ENCODE measurements at regions not wholly inside any gene's neighbourhood (a gene's known extent, or its start where the extent isn't known, plus 50 kb on each side); places are given as distances from the start of the nearest gene placed in this dataset.

DNA sequence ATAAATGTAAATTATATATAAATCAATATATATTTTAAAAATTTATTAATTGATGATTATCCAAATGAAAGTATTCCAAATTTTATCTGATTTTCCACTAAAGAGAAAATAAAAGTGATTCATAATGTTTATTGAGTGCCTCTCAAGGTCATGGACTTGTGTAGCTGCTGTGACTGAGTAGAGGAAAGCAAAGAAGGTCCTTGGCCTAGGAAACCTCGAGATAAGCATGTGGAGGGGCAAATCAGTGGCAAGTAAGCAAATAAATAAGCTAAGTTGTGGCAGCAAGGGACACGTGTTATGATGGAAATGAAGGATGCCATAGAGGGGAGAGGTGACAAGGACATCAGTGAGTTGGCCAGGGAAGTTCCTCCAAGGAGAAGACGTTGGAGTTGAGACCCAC, 866.1 kb upstream of the ID2 start:
- no peak for DNase-seq (ENCODE audit: low read depth)

GRCh38 chr2:7816233-7816632, 865.6 kb upstream of the ID2 start:
- no peak for DNase-seq (ENCODE audit: low read depth)

- DNase-seq (ENCODE audit: low read depth), result no peak
Measured at GRCh38 chr2:7816944-7817343, 864.9 kb upstream of the ID2 start.

GRCh38 chr2:7819316-7819715, 862.5 kb upstream of the ID2 start:
- DNase-seq (ENCODE audit: low read depth), result no peak

GRCh38 chr2:7819850-7820249, 862.0 kb upstream of the ID2 start:
- DNase-seq (ENCODE audit: low read depth), result no peak

DNA sequence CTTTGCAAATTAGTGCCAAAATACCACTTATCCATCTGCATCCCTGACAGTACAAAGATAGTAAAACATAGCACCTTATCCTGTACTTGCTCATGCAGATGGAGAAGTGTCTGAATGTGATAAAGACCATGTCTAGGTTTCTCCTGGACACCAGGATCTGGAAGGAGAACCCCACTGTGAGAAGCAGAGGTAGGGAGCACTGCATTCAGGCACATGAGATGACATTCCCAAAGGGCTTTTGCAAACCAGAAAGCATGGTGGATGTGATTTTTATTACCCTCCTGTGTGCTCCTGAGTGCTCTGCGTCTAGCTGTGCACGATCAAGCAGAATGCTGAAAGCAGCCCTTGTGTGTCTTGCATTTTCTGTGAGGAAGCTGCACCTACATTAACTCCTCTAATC, 857.6 kb upstream of the ID2 start:
- no peak for DNase-seq (ENCODE audit: low read depth)

DNA sequence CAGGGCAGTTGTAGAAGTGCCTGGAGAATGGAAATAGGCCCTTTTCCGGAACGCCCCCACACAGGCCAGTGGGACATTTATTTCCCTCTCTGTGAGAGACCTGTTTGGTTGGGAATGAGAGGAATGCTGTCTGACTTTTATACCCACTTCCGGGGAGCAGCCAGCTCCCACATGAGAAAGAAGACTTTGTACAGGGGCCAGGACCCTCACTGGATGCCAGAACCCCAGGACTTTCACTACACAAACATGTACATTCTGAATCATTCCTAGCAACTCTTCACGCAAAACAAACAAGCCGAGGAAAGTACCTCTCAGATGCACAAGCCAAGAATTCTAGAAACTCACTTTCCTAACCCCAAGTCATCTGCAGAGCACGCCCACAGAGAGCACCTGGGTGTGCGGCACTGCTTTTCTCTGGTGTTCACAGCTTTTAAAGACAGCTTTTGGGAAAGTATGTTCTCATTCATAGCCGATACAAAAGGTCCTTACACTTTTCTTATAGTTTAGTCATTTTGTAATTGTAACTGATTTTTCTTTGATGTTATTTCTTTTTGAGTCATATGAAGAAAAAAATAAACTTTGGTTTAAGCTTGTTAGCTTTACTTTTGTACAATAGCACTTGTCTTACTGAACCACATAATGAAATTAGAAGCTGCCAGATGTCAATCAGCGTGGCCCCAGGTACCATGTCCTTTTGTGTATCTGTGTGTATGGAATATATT, 856.1 kb upstream of the ID2 start:
- no peak for DNase-seq (ENCODE audit: low read depth)

- DNase-seq (ENCODE audit: low read depth), result no peak
Measured at GRCh38 chr2:7826656-7827055, 855.2 kb upstream of the ID2 start.

GRCh38 chr2:7829241-7829640, 852.6 kb upstream of the ID2 start:
- DNase-seq (ENCODE audit: low read depth), result no peak

DNA sequence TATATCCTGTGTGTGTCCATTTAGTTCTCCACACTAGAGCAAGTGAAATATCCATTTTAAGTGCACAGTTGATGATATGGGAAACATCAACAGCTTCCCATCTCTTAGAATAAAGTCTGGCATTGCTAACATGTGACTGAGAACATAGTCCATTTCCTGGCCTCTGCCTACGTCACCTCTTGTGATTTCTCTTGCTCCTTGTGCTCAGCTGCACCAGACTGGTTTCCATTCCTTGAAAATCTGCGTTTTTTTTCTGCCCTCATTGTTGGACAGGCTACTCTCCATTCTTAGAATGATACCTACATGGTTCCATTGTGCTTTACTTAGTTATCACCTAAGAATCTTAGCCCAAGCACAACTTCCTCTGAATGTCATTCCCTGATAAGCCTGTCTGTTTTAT, 851.2 kb upstream of the ID2 start:
- DNase-seq (ENCODE audit: low read depth), result no peak

GRCh38 chr2:7835151-7835550, 846.7 kb upstream of the ID2 start:
- DNase-seq (ENCODE audit: low read depth), result no peak

- no peak for DNase-seq (ENCODE audit: low read depth)
Measured at GRCh38 chr2:7835693-7836680, 845.9 kb upstream of the ID2 start.

DNA sequence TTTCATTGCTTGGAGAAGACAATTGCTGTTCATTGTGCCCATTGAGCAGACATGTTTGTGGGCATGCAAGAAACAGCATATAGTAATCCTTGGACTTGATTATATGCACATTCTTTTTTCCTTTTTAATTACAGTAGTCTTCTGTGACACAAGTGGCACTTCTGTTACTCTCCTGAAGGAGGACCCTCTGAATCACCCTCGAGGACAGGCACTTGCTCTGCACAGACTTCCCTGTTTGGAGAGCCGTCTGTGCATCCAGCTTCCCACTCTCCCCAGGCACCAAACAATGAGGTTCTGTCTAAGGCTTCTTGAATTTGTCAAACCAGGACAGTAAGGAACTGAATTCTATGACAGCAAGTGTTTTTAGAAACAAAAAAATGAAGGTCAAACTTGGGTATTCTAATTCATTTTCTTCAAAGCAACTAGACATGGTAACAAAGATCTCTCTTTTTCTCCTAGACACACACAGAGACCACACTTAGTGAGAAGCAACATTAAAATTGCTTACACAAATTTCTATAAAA, 844.6 kb upstream of the ID2 start:
- no peak for DNase-seq (ENCODE audit: low read depth)

DNA sequence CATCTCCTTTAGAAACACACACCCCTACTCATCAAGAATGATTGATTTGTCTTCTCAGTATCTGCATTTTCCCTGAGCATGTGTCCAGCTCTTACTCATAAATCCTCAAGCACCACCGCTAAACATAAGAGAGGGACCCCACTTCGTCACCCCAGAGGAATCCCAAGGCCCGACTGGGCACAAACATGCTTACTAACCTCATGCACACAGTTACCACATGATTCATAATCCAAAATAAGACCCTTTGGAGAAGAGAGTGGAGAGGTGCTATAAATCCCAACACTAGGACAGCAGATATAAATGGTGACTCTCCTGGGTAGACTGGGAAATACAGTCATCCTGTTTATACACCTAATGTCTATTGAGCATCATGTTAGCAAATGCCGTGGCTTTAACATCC, 843.2 kb upstream of the ID2 start:
- no peak for DNase-seq (ENCODE audit: low read depth)

DNA sequence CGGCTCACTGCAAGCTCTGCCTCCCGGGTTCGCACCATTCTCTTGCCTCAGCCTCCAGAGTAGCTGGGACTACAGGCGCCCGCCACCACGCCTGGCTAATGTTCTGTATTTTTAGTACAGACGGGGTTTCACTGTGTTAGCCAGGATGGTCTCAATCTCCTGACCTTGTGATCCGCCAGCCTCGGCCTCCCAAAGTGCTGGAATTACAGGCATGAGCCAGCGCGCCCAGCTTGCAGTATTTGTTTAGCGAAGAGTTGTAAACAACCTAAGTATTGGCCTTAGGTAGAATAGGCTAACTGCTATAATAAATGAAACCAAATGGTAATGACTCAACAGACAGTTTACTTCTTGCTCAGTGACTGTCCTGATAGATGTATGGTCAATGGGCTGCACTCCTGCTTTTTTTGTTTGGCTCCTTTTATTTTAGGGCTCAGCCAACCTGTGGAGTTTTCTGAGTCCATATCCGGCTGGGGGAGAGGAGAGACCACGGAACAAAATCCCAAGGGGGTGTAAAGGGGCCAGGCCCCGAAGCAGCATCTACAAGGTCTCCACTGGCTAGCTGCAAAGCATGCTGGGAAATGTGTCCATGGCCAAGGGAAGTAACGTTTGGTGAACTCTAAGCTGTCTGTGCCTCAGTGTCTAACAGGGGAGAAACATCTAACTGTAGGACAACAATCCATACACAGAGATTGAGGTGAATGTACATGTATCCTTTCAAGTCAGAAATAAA, 841.0 kb upstream of the ID2 start:
- DNase-seq (ENCODE audit: low read depth), result no peak

- DNase-seq (ENCODE audit: low read depth), result no peak
Measured at GRCh38 chr2:7841751-7842150, 840.1 kb upstream of the ID2 start.

GRCh38 chr2:7844414-7844965, 837.4 kb upstream of the ID2 start:
- no peak for DNase-seq (ENCODE audit: low read depth)

GRCh38 chr2:7845332-7845731, 836.5 kb upstream of the ID2 start:
- no peak for DNase-seq (ENCODE audit: low read depth)

DNA sequence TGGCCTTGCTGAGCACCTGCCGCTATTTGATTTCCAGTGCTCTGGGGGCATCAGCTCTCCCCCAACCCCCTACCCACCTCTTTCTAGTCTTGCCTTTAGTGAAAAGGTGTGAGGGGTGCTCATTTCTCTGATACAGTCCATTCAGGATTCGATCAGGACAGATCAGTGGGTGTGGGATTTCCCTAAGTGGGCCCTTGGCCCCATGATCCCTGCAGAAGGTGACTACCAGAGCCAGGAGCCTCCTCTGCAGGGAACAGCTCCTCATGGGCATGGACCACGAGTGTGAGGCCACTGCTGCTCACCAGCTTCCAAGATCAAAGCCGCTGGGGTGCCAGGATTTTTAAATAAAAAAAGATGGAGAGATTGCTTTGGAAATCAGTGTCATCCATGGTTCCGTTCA, 835.2 kb upstream of the ID2 start:
- no peak for DNase-seq (ENCODE audit: low read depth)

- no peak for DNase-seq (ENCODE audit: low read depth)
Measured at GRCh38 chr2:7847321-7847720, 834.5 kb upstream of the ID2 start.

DNA sequence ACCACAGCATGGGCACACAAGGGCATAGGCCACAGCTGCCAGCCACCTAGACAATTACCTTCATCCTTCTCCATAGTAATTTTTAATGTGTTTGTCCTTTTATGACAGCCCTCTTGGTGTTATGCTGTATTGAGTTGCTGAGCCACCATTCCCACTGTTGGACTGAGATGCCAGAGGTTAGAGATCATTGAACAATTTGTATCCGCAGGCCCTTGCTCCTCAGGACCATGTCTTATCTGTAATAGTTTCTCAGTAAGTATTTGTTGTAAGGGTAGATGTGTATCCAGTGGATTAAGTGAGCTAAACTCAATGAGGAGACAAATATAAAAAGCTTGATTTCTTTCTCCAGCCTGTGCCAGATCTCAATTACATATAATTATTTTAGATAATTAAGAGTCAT, 832.8 kb upstream of the ID2 start:
- DNase-seq (ENCODE audit: low read depth), result no peak

DNA sequence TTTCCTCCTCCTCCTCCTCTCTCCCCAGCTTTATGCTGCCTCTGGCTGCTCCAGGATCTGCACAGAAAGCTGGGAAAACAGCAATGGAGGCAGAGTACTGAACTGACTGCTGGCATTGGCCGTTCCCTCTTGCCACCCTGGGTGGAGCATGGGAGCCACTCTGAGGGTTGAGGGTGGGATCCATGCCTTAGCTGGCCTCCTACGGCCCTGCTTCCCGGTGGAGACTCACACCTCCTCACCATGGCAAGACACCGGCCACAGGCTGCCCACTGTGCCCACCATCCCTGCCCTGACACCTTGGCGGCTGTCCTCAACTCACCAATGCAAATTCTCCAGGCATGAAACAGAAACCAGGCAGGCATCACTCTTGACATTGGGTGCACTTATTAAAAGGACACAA, 832.3 kb upstream of the ID2 start:
- DNase-seq (ENCODE audit: low read depth), result no peak
